Activated CD8-positive, alpha-beta memory T cell treated with anti-CD3 and anti-CD28 coated beads, Interleukin-2, amount 10 ng/mL, durations not matched to agents 7 days and 5 days (primary cell): ENCODE measurements at regions not wholly inside any gene's neighbourhood (a gene's known extent, or its start where the extent isn't known, plus 50 kb on each side); places are given as distances from the start of the nearest gene placed in this dataset.

ENCODE experiments used
- ATAC-seq: fragments of 150-1000 bp; cut with Tn5 transposase; one replicate; pipeline ENCODE4 v1.10.0; 2021; ENCODE audit warnings: moderate library complexity
- CTCF ChIA-PET: fragments of 350-600 bp; sonication (Branson Sonifier 250); formaldehyde crosslinking; loops from one replicate; lab custom pipeline; 2021; ENCODE audit warnings: antibody characterized with exemption; lab: Charles Lee
- DNase-seq: peaks from one replicate; pipeline ENCODE4 v3.0.0-alpha.2; 2020
- H3K27ac Mint-ChIP-seq: one replicate; pipeline ENCODE4 v1.8.0; 2021; ENCODE audit warnings: mild to moderate bottlenecking, mixed read lengths
- H3K27me3 Mint-ChIP-seq: one replicate; pipeline ENCODE4 v1.8.0; 2021; ENCODE audit warnings: mixed read lengths
- H3K36me3 Mint-ChIP-seq: one replicate; pipeline ENCODE4 v1.8.0; 2021; ENCODE audit warnings: mild to moderate bottlenecking, mixed read lengths
- H3K4me1 Mint-ChIP-seq: one replicate; pipeline ENCODE4 v1.8.0; 2021; ENCODE audit warnings: mixed read lengths
- H3K4me3 Mint-ChIP-seq: one replicate; pipeline ENCODE4 v1.8.0; 2021; ENCODE audit warnings: mild to moderate bottlenecking, moderate library complexity, mixed read lengths
- H3K9me3 Mint-ChIP-seq: one replicate; pipeline ENCODE4 v1.8.0; 2022; ENCODE audit warnings: low read depth, mixed read lengths

GRCh38 chr1:212234431-212235395 lies 50.5 kb upstream of the PPP2R5A start:
- Mint-ChIP-seq H3K9me3 (no peaks in the 10 kb centered on the region), H3K4me1 (peaks cover 39% of the 10 kb centered on the region), H3K4me3 (no peak overlapping the region), H3K36me3 (peaks cover 2% of the 10 kb centered on the region), H3K27me3 (no peaks in the 10 kb centered on the region), H3K27ac (peak overlapping the region; percentile 41)
- DNase-seq = peak; percentile 67
- CTCF ChIA-PET = interaction anchor here (0.6 to 0.9 kb wide), 4 partner anchors 26 to 56 kb away, joined by 3 to 4 read pairs (median 3); no protein-coding TSS in a partner anchor
- ATAC-seq = peak; percentile 95
